ENCODE measurements at regions not wholly inside any gene's neighbourhood (a gene's known extent, or its start where the extent isn't known, plus 50 kb on each side); places are given as distances from the start of the nearest gene placed in this dataset.

DNA sequence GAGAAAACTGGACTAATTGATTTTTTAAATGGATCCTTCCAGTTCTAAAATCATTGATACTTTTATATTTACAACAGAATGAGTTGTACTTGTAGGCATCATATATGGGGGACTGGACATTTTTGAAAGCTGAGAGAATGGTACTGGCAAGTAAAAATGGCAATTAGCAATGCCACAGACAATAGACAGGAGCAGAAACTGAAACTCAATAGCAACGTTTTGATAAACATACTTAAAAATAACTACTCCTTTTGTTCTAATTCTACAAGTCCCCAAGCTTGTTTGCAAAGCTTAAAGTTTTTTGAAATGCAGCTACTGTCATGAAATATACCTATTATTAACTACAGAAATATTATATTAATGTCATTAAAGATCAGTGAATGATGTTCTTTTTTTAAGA, 52.8 kb upstream of the FBXL7 start:
- no peak overlapping the region for H3K27ac Mint-ChIP-seq
- Histone ChIP-seq H3K27ac (ENCODE audit: low read length in 2 of 2) (no peak overlapping the region), H3K9me3 (ENCODE audit: control extremely low read depth in 1 of 3, control insufficient read depth in 2 of 3, insufficient read depth in 1 of 3, low read length in 2 of 3) (peaks cover 0 to 13% (median 0%) of the 10 kb centered on the region in 3 donors), H3K4me1 (ENCODE audit: control insufficient read depth in 2 of 2, insufficient read depth in 2 of 2, low read length in 2 of 2) (no peaks in the 10 kb centered on the region), H4K20me1 (ENCODE audit: control insufficient read depth, insufficient read depth, low read length, poor library complexity, severe bottlenecking) (no peaks in the 10 kb centered on the region), H3K27me3 (replicated peaks in 1 of 4; ENCODE audit: control extremely low read depth in 1 of 4, control insufficient read depth in 3 of 4, insufficient read depth in 4 of 4, low read length in 3 of 4) (no peaks in the 10 kb centered on the region), H3K79me2 (ENCODE audit: control insufficient read depth, insufficient read depth, low read length) (no peaks in the 10 kb centered on the region), H3K4me2 (replicated peaks; ENCODE audit: low read depth, low read length, poor library complexity, severe bottlenecking) (no peak overlapping the region), H3K36me3 (replicated peaks in 1 of 2; ENCODE audit: control extremely low read depth in 1 of 2, control insufficient read depth in 1 of 2, extremely low read depth in 1 of 2, insufficient read depth in 2 of 2, low read length in 1 of 2) (no peaks in the 10 kb centered on the region), H3K9ac (ENCODE audit: low read length) (no peak overlapping the region), H2AFZ (ENCODE audit: insufficient read depth, low read depth, low read length, poor library complexity, severe bottlenecking) (no peak overlapping the region), H3K4me3 (ENCODE audit: control extremely low read depth in 1 of 5, extremely low read depth in 1 of 5, insufficient read depth in 1 of 5, low read depth in 2 of 5, low read length in 4 of 5) (no peak overlapping the region)
- TF ChIP-seq, protein P1, sequence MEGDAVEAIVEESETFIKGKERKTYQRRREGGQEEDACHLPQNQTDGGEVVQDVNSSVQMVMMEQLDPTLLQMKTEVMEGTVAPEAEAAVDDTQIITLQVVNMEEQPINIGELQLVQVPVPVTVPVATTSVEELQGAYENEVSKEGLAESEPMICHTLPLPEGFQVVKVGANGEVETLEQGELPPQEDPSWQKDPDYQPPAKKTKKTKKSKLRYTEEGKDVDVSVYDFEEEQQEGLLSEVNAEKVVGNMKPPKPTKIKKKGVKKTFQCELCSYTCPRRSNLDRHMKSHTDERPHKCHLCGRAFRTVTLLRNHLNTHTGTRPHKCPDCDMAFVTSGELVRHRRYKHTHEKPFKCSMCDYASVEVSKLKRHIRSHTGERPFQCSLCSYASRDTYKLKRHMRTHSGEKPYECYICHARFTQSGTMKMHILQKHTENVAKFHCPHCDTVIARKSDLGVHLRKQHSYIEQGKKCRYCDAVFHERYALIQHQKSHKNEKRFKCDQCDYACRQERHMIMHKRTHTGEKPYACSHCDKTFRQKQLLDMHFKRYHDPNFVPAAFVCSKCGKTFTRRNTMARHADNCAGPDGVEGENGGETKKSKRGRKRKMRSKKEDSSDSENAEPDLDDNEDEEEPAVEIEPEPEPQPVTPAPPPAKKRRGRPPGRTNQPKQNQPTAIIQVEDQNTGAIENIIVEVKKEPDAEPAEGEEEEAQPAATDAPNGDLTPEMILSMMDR (IDR thresholded peaks at IDR 0.05): no peak
- no peak for TF ChIP-seq EZH2 (IDR thresholded peaks at IDR 0.05; ENCODE audit: borderline replicate concordance, insufficient read depth, low read depth, low read length, poor library complexity, severe bottlenecking)
- ChIA-PET POLR2A (no interaction called here), CTCF (no interaction called here)
- no peaks in the 10 kb centered on the region for H3K27me3 Mint-ChIP-seq
- H3K4me1 Mint-ChIP-seq: no peaks in the 10 kb centered on the region
- intact Hi-C loops (cut with micrococcal nuclease): no loop called here
- ATAC-seq (ENCODE audit: low read depth): no peak
- peaks cover 5% of the 10 kb centered on the region for H3K9me3 Mint-ChIP-seq (ENCODE audit: insufficient read depth)
- no peak for DNase-seq
- H3K4me3 Mint-ChIP-seq: no peak overlapping the region
- WGBS (ENCODE audit: insufficient coverage): no CpG with 5 or more reads among the region's 1 CpG

DNA sequence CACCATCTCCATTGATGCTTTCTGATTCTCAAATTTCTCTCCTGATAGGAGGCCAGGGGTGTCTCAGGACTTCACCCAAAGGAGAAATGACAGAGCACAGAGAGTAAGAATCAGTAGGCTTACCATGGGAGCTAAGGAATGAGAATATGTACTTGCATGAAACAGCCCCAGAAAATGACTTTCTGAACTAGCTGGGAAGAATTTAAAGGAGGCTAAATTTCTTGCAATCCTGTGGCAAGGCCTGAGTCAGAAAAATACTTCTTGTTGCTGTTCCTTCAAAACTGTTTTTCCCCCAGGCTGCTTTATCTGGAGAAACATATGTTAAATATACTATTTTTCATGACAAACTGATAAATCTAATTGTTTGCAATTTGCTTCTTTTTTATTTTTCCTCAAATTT, 53.4 kb upstream of the FBXL7 start:
- no peak overlapping the region for H3K27ac ChIP-seq (ENCODE audit: low read length in 2 of 2)
- DNase-seq (no peak), ATAC-seq (ENCODE audit: low read depth) (no peak)
- H4K20me1 ChIP-seq (ENCODE audit: control insufficient read depth, insufficient read depth, low read length, poor library complexity, severe bottlenecking): no peaks in the 10 kb centered on the region
- no peaks in the 10 kb centered on the region for H3K27me3 ChIP-seq (replicated peaks in 1 of 4; ENCODE audit: control extremely low read depth in 1 of 4, control insufficient read depth in 3 of 4, insufficient read depth in 4 of 4, low read length in 3 of 4)
- H3K4me1 ChIP-seq (ENCODE audit: control insufficient read depth in 2 of 2, insufficient read depth in 2 of 2, low read length in 2 of 2): no peaks in the 10 kb centered on the region
- Mint-ChIP-seq H3K27ac (no peak overlapping the region), H3K4me3 (no peak overlapping the region), H3K9me3 (ENCODE audit: insufficient read depth) (peaks cover 5% of the 10 kb centered on the region), H3K27me3 (no peaks in the 10 kb centered on the region), H3K4me1 (no peaks in the 10 kb centered on the region)
- intact Hi-C loops (cut with micrococcal nuclease): no loop called here
- ChIA-PET CTCF (no interaction called here), POLR2A (no interaction called here)
- no peak overlapping the region for H3K4me2 ChIP-seq (replicated peaks; ENCODE audit: low read depth, low read length, poor library complexity, severe bottlenecking)
- H3K9ac ChIP-seq (ENCODE audit: low read length): no peak overlapping the region
- peaks cover 0 to 12% (median 0%) of the 10 kb centered on the region in 3 donors for H3K9me3 ChIP-seq (ENCODE audit: control extremely low read depth in 1 of 3, control insufficient read depth in 2 of 3, insufficient read depth in 1 of 3, low read length in 2 of 3)
- H2AFZ ChIP-seq (ENCODE audit: insufficient read depth, low read depth, low read length, poor library complexity, severe bottlenecking): no peak overlapping the region
- no peak overlapping the region for H3K4me3 ChIP-seq (ENCODE audit: control extremely low read depth in 1 of 5, extremely low read depth in 1 of 5, insufficient read depth in 1 of 5, low read depth in 2 of 5, low read length in 4 of 5)
- H3K36me3 ChIP-seq (replicated peaks in 1 of 2; ENCODE audit: control extremely low read depth in 1 of 2, control insufficient read depth in 1 of 2, extremely low read depth in 1 of 2, insufficient read depth in 2 of 2, low read length in 1 of 2): no peaks in the 10 kb centered on the region
- no peaks in the 10 kb centered on the region for H3K79me2 ChIP-seq (ENCODE audit: control insufficient read depth, insufficient read depth, low read length)
- TF ChIP-seq, protein P1 (IDR thresholded peaks at IDR 0.05): no peak
- no peak for TF ChIP-seq EZH2 (IDR thresholded peaks at IDR 0.05; ENCODE audit: borderline replicate concordance, insufficient read depth, low read depth, low read length, poor library complexity, severe bottlenecking)

Data from B cell (primary cell).